ENCODE measurements at regions not wholly inside any gene's neighbourhood (a gene's known extent, or its start where the extent isn't known, plus 50 kb on each side); places are given as distances from the start of the nearest gene placed in this dataset.

- no peak for DNase-seq (ENCODE audit: low read depth)
Observed at GRCh38 chr2:240277807-240278522, 137.5 kb upstream of the OTOS start.

GRCh38 chr2:240278661-240279060, 138.2 kb upstream of the OTOS start:
- DNase-seq (ENCODE audit: low read depth): peak; percentile 85

GRCh38 chr2:240280621-240281020, 140.2 kb upstream of the OTOS start:
- DNase-seq (ENCODE audit: low read depth): peak; percentile 58

GRCh38 chr2:240284503-240285259, 144.2 kb upstream of the OTOS start:
- DNase-seq (ENCODE audit: low read depth): no peak

GRCh38 chr2:240285725-240286124, 145.3 kb upstream of the OTOS start:
- no peak for DNase-seq (ENCODE audit: low read depth)

- no peak for DNase-seq (ENCODE audit: low read depth)
Observed at GRCh38 chr2:240286596-240286995, 146.1 kb upstream of the OTOS start.

GRCh38 chr2:240287011-240287410, 146.6 kb upstream of the OTOS start:
- DNase-seq (ENCODE audit: low read depth): no peak

GRCh38 chr2:240287496-240288086, 147.1 kb upstream of the OTOS start:
- DNase-seq (ENCODE audit: low read depth): no peak

- DNase-seq (ENCODE audit: low read depth): no peak
Observed at GRCh38 chr2:240288087-240288521, 147.4 kb upstream of the GPC1 start.

- DNase-seq (ENCODE audit: low read depth): no peak
Observed at GRCh38 chr2:240289701-240290431, 145.6 kb upstream of the GPC1 start.

GRCh38 chr2:240290432-240291336, 144.8 kb upstream of the GPC1 start:
- DNase-seq (ENCODE audit: low read depth): no peak

- DNase-seq (ENCODE audit: low read depth): peak; percentile 67
Observed at GRCh38 chr2:240291337-240292034, 144.0 kb upstream of the GPC1 start.

GRCh38 chr2:240292035-240292574, 143.4 kb upstream of the GPC1 start:
- DNase-seq (ENCODE audit: low read depth): no peak

GRCh38 chr2:240292619-240293525, 142.6 kb upstream of the GPC1 start:
- DNase-seq (ENCODE audit: low read depth): peak; percentile 66

- peak; percentile 95 for DNase-seq (ENCODE audit: low read depth)
Observed at GRCh38 chr2:240293557-240294461, 141.7 kb upstream of the GPC1 start.

GRCh38 chr2:240294514-240294913, 140.9 kb upstream of the GPC1 start:
- no peak for DNase-seq (ENCODE audit: low read depth)

Data from myocyte (in vitro differentiated cells).